ENCODE measurements at regions not wholly inside any gene's neighbourhood (a gene's known extent, or its start where the extent isn't known, plus 50 kb on each side); places are given as distances from the start of the nearest gene placed in this dataset.

GRCh38 chr5:6831678-6832671 lies 118.7 kb downstream of the TENT4A start:
- no peak for TF ChIP-seq CTCF (IDR thresholded peaks at IDR 0.05; ENCODE audit: low read depth, low read length, poor library complexity, severe bottlenecking)
- TF ChIP-seq EZH2phosphoT487 (IDR thresholded peaks at IDR 0.05; ENCODE audit: borderline replicate concordance, low read length): no peak
